ENCODE measurements at regions not wholly inside any gene's neighbourhood (a gene's known extent, or its start where the extent isn't known, plus 50 kb on each side); places are given as distances from the start of the nearest gene placed in this dataset.

- TF ChIP-seq GATA3 (IDR thresholded peaks at IDR 0.05; ENCODE audit: low read depth, low read length) (no peak), GATA2 (IDR thresholded peaks at IDR 0.05; ENCODE audit: low read depth, low read length) (no peak)
These were observed 417.3 kb downstream of the GABRB3 start for GRCh38 chr15:26355472-26356074.

GRCh38 chr15:26352909-26353308 is 420.0 kb downstream of the GABRB3 start:
- no peak for TF ChIP-seq GATA3 (IDR thresholded peaks at IDR 0.05; ENCODE audit: low read depth, low read length)
- no peak for TF ChIP-seq GATA2 (IDR thresholded peaks at IDR 0.05; ENCODE audit: low read depth, low read length)

DNA sequence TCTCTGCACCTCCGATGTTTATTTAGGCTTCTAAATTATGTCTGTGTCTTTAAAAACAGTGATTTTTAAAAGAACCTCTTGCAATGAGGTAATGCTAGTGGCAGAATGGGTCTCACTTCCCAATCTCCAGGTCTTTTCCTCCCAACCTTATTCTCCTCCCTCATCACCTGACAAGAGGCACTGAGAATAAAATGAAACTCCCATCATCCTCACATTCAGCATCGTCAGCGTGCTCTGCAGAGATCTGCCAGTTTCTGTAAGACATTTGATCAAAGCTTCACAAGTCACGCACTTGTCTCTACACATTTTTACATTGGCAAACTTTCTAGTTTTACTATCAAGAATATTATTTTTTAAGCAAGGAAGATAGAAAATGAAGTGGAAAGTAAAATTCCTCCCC is 420.5 kb downstream of the GABRB3 start:
- TF ChIP-seq GATA2 (IDR thresholded peaks at IDR 0.05; ENCODE audit: low read depth, low read length) (no peak), GATA3 (IDR thresholded peaks at IDR 0.05; ENCODE audit: low read depth, low read length) (no peak)

DNA sequence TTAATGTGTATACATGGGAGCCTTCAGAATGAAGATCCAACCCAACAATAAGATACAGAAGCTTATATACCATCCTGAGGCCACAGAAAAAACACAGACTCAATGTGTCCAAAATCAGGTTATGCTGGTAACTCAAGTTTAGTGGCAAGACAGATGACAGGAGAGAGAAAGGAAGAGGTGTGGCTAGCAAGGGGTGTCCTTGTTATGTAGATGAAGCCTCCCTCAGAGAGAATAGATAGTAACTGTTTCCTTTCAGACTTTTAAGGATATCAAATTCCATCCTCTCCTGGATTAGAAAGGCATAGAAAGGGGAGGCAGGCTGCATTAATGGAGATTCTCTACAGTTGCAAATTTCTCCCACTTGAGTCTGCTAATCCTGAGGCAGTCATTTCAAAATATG is 447.4 kb downstream of the GABRB3 start:
- TF ChIP-seq GATA2 (IDR thresholded peaks at IDR 0.05; ENCODE audit: low read depth, low read length) (no peak), GATA3 (IDR thresholded peaks at IDR 0.05; ENCODE audit: low read depth, low read length) (no peak)

GRCh38 chr15:26323566-26323965 is 449.3 kb downstream of the GABRB3 start:
- TF ChIP-seq GATA2 (IDR thresholded peaks at IDR 0.05; ENCODE audit: low read depth, low read length): no peak
- TF ChIP-seq GATA3 (IDR thresholded peaks at IDR 0.05; ENCODE audit: low read depth, low read length): no peak

- TF ChIP-seq GATA2 (IDR thresholded peaks at IDR 0.05; ENCODE audit: low read depth, low read length): no peak
- no peak for TF ChIP-seq GATA3 (IDR thresholded peaks at IDR 0.05; ENCODE audit: low read depth, low read length)
These were observed 454.2 kb downstream of the GABRB3 start for GRCh38 chr15:26318689-26319088.

DNA sequence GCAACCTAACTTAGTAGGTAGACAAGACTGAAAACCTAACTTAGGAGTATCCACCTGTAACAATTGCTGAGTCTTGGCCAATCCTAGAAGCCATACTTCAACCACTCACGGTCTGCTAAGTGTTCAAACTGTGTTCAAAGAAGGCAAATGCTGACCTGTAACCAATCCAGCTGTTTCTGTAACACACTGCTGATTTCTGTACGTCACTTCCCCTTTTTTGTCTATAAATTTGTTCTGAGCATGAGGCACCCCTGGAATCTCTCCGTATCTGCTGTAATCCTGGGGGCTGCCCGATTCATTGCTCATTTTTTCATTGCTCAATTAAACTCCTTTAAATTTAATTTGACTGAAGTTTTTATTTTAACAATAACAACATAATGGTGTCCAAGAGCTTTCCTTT is 451.4 kb upstream of the ATP10A start:
- TF ChIP-seq GATA2 (IDR thresholded peaks at IDR 0.05; ENCODE audit: low read depth, low read length) (no peak), GATA3 (IDR thresholded peaks at IDR 0.05; ENCODE audit: low read depth, low read length) (no peak)

DNA sequence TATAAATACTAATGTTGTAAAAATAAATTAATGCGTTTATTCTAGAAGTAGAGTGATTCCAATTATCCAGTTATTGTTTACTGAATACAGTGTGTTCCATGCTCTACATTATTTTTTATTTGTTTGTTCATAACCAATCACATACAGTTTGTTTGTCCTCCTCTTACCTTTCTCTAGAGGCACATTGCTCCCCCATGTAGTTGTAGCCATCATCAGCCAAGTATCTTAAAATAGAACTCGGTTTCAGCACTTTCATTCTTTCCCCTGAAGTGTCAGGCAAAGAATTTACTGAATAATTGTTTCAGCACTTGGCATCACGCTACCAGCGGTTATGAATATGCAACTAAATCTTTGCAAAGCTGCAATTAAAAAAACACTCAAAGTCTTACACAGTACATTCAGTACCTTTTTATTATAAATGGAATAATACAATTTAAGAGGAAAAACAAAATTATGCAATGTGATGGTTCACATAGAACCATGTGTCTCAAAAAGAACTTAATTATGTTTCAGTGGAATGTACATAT is 448.6 kb upstream of the ATP10A start:
- TF ChIP-seq GATA2 (IDR thresholded peaks at IDR 0.05; ENCODE audit: low read depth, low read length) (no peak), GATA3 (IDR thresholded peaks at IDR 0.05; ENCODE audit: low read depth, low read length) (no peak)

DNA sequence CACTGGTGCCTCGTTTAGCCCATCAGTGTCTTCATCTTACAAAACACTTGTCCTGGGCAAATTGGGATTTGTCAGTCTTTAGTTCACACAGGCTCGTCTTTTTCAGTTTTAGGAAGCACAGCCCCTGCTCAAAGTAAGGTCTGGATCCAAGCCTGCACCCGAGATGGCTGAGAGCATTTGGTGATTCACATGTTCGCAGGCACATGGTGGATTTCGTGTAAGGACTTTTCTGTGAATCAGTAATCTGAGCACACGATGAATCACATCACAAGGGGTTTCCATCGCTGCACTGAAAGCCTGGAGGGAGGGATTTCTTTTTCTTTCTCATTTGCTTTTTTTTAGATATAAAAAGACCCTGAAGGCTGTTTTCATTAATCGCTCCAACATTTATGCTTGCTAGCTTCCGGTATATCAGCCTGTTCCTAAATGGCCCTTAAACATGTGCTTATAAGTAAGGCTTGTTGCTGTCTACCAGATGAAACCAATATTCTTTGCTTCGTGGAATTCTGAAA is 435.6 kb upstream of the ATP10A start:
- TF ChIP-seq GATA2 (IDR thresholded peaks at IDR 0.05; ENCODE audit: low read depth, low read length) (no peak), GATA3 (IDR thresholded peaks at IDR 0.05; ENCODE audit: low read depth, low read length) (no peak)

DNA sequence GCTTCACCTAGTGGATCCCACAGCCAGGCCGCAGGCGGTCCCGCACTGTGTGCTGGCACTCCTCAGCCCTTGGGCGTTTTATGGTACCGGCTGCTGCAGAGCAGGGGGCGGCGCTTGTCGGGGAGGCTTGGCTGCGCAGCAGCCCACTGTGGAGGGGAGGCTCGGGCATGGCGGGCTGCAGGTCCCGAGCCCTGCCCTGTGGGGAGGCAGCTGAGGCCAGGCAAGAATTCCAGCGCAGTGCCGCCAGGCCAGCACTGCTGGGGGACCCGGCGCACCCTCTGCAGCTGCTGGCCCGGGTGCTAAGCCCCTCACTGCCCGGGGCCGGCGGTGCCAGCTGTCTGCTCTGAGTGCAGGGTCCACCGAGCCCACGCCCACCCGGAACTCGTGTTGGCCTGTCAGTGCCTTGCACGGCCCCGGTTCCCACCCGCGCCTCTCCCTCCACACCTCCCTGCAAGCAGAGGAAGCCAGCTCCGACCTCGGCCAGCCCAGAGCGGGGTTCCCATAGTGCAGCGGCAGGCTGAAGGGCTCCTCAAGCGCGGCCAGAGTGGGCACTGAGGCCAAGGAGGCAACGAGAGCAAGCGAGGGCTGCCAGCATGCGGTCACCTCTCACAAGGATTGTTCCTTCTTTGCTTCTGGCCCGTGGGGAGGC is 435.0 kb upstream of the ATP10A start:
- TF ChIP-seq GATA3 (IDR thresholded peaks at IDR 0.05; ENCODE audit: low read depth, low read length) (no peak), GATA2 (IDR thresholded peaks at IDR 0.05; ENCODE audit: low read depth, low read length) (no peak)

GRCh38 chr15:26295336-26296085 is 432.4 kb upstream of the ATP10A start:
- TF ChIP-seq GATA3 (IDR thresholded peaks at IDR 0.05; ENCODE audit: low read depth, low read length): no peak
- no peak for TF ChIP-seq GATA2 (IDR thresholded peaks at IDR 0.05; ENCODE audit: low read depth, low read length)

DNA sequence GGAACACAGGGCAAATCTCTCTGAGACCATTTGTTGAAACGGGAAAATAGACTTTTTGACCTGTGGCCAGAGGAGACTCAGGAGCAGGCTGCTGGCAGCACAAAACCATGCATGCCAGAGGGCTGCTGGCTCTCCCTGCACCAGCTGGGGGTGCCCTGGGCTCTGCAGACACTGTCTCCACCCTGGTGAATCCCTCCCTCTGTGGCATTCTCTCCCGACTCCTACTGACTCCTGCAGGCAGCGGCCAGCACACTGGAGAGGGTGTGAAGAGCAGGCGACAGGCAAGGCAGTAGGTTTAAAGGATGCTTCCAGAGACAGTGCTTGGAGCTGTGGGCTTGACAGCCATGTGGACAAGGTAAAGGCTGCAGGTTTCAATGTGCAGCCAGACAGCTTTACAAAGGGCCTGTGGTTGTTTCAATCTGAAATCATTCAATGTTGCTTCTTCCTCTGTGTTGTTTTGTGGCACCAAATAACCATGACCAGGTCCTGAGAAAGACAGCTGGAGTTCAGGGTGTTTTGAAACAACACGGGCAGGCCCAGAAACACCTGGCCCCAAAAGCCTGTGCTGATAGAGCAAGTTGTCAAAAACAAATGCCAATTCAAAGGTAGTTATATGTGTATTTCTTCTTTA is 431.0 kb upstream of the ATP10A start:
- no peak for TF ChIP-seq GATA2 (IDR thresholded peaks at IDR 0.05; ENCODE audit: low read depth, low read length)
- TF ChIP-seq GATA3 (IDR thresholded peaks at IDR 0.05; ENCODE audit: low read depth, low read length): no peak

GRCh38 chr15:26287381-26287780 is 424.3 kb upstream of the ATP10A start:
- TF ChIP-seq GATA3 (IDR thresholded peaks at IDR 0.05; ENCODE audit: low read depth, low read length): no peak
- TF ChIP-seq GATA2 (IDR thresholded peaks at IDR 0.05; ENCODE audit: low read depth, low read length): no peak

DNA sequence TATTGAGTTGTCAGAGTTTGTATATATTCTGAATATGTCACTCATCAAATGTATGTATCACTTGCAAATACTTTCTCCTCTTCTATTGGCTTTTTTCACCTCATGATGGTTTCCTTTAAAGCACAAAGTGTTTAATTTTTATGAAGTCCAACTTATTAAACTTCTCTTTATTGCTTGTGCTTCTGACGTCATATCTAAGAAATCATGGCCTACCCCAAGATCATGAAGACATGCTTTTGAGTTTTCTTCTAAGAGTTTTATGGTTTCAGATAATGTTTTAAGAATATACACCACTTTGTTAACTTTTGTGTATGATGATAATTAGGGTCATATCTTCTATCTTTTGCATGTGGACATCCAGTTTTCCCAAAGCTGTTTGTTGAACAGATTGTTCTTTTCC is 417.2 kb upstream of the ATP10A start:
- TF ChIP-seq GATA2 (IDR thresholded peaks at IDR 0.05; ENCODE audit: low read depth, low read length): no peak
- TF ChIP-seq GATA3 (IDR thresholded peaks at IDR 0.05; ENCODE audit: low read depth, low read length): no peak

All from SH-SY5Y (cell line).